Limb (tissue), 2 donors: ENCODE measurements at regions not wholly inside any gene's neighbourhood (a gene's known extent, or its start where the extent isn't known, plus 50 kb on each side); places are given as distances from the start of the nearest gene placed in this dataset.

Source experiments
- DNase-seq, 2 donors: peaks; one replicate each; pipeline ENCODE4 v3.0.0-alpha.2; 2016; ENCODE audit errors: extremely low spot score in 2 of 2

DNA sequence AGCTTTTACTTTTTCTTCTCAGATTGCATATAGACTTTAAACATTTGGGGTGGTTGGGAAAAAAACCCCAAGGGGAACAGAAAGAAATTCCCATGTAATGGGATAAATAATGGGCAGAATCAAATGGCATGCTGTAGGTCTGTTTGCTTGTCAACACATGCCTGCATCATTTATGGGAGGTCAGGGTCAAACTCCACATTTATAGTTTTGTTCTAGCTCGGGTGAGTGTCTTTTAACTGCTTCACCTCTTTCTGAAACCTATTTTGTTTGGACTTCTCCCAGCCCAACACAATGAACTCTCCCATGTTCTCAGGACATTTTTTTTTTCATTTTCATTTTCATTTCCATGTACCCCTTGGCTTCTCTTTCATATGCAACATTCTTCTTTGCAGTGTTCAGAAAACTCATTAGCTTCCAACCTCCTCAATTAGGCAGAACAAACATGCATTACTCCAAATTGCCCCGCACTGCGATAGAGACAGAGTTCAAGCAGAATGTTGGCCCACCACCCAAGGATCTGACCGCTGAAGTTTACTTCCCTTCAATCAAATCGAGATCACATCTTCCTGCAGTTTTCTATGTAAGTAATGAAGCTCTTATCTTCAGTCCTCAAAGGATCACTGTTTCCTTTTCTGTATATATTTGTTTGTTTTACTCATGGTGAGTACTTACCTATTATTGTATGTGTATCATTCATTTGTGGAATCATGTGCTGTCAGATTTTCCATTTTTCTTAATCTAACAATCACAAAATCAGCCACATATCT lies 354.6 kb downstream of the ZSWIM6 start:
- DNase-seq, result no peak

DNA sequence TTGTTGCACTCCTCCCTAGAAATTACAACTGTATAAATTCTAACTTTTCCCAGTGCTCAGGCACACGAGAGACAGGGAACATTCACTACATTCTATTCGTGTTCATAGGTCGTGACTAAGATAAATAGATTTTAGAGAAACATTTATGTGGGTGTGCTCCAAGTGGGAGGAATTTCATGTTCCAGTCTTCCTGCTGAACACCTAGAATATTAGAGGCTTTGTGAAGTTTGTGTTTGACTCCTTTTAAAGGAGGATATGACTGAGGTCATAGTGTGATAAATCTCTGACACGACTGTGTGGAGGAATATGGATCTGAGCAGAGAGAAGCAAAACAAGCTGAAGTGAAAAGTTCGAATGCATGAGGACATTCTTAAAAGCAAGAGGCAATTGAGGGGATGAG lies 355.3 kb downstream of the ZSWIM6 start:
- DNase-seq, result no peak

DNA sequence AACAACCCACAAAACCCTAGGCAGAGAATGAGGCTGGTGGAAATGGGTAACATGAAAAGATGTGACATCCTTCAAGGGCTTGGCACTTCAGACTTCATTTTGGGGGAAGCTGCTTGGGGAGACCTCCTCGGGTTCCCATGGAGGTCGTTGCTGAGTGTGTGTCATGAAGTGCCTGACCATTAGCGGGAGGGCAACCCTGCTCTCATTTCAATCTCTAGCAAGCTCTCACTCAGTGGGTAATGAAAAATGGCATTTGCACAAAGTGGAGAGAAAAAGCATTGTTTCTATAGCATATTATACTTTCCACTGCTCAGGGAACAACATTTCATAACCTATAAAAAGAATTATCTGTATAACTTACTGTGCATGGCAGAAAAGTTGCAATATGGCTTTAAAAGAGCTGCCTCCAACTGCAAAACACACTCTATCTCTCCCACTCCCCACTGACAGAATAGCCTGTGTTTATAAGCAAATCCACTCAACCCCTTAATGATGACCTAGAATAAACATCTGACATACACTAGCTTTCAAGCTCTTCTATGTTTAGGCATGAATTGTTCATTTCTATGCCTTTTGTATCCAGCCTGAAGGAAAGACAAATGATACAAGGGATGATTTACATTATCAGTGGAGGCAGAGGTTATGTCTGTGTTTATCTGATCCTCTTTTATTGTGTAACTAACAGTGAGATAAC lies 357.2 kb downstream of the ZSWIM6 start:
- DNase-seq, result no peak

DNA sequence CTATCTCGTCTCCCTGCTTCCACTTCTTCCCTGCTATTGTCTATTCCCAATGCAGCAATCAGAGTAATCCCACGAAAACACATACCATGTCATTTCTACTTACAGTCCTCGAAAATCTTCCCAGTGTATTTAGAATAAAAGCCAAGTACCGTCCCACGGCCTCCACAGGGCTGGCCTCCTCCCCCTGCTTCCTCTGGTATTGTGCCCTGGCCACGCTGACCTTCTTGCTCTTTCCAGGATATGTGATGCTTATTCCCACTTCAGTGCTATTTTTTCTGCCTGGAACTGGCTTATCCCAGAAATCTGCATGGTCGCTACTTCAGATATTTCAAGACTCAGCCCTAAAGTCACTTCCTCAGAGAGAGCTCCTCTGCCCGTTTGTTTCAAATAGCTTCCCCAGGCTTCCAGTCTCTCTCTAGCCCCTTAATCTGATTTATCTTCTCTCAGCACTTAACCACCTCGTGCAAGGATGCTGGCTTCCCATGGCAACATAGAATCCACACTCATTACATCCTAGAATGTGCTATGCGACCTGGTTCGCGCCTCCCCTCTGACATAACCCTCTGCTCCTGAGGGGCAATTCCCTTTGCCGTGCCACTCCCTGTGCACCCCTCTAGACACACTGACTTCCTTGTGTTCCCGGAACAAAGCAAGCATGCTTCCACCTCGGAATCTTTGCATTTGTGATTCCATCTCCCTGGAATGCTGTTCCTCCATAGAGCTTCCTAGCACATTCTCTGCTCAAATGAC lies 365.9 kb downstream of the ZSWIM6 start:
- no peak for DNase-seq

DNA sequence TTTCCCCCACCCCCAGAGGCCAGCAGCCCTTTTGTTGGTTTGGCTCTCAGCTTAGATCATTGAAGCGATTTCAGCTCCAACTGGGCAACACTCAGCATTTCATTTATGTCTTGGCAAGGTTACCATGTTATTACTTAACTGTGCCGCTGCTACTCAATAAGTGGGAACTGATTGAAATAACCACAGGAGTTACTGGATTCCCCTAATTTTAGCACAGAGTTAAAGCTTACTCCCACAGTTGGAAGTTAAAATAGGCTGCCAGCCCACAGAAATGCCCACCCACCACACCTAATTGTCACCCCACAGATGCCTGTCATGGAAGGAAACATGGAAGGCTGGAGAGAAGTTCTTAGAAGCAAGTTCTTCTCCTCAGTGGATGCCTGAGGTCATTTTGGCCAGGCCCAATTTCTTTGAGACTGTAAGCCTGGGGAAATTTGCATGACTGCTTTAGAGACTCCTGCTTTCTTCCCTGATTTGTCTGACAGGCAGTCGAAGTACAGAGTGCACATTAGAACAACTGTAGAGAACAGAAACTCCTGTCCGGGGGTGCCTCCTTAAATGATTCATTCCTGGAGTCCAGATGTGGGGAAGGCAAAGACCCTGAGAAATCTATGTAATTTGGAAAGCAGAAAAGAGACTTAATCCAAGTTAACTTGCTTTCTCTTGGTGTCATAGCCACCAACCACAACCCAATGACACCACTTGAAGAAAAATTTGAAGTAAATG lies 370.0 kb downstream of the ZSWIM6 start:
- DNase-seq, result no peak

DNA sequence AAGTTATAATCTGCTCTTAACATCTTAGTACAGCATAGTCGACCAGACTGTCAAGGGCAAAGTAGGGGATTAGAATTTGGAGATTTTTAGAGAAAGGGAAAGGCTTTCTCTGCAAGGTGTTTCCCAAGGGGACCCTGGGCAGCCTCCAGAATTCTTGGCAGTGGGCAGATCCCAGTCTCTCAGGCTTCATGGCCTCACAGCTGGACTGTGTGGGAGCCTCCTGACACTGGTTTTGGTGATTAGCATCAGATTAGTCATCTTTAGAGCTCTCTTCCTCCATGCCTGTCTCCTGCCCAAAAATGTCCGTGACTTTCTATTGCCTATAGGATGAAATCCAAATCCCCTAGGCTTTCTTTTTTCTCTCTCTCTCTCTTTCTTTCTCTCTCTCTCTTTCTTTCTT lies 370.7 kb downstream of the ZSWIM6 start:
- DNase-seq, result no peak

DNA sequence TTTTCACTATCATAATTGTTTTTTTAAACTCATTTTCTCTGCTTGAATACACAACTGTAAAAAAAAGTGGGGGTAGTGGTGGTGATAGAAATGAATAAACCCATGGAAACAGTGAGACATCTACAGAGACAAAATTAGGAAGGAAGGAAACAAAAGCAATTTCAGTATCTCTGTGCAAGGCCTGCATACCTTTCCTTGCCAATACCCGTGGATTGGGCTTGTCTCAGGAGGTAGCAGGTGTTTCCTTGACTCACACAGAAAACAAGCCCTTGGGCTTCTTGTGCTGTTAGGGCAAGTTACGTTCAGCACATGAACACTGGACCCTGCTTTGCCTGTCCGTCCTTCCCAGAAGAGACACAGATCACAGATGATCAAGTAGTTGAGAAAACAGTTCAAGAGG lies 372.2 kb downstream of the ZSWIM6 start:
- DNase-seq, result no peak

DNA sequence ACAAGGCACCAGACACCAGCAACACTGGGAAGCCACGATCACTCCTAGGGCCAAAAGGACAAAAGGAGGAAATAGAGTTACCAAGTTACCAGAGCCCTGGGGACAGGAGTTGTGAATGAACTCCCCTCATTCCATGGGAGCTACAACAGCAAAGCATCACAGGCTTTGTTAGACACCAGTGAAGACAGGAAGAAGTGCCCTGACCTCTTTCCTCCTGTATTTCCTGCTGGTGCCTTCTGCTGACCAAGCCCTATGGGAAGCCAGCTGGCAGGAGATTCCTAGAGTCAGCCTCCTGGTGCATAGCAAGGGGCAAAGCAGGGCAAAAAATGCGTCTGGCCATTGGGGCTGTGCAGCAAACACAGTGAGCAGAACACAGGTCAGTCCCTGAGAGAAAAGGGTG lies 374.7 kb downstream of the ZSWIM6 start:
- no peak for DNase-seq

DNA sequence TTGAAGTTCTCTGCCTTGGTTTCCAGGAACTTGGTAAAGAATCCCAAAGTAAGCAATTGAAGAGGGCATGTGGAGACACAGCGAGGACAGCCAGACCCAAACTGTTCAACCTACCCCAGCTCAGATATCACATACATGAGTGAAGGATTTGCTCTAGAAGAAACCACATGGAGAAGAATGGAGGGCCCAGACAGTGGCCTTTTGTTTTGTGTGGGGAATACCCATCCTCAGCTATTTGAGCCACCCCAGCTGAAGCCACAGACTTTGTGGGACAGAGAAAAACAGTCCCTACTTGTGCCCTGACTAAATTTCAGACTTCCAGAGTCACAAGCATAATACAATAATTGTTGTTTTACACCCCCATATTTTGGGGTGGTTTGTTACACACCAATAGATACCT lies 387.1 kb downstream of the ZSWIM6 start:
- no peak for DNase-seq

DNA sequence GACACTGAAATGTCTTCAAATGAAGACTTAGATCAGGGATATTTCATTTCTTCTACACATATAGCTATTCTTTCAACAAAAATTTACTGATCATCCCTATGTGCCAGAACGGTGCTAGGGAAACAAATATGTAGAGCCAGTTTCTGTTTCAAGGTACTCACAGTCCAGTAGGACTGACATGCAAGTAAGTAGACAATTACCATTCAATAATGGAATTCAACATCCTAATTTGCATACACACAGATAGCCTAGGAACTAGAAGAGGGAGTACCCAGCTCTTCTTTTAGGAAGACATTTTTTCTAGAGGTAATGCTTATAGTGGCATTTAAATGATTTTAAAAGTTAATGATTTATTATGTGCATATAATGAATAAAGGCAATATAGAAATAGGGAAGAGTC lies 388.8 kb downstream of the ZSWIM6 start:
- DNase-seq, result no peak

DNA sequence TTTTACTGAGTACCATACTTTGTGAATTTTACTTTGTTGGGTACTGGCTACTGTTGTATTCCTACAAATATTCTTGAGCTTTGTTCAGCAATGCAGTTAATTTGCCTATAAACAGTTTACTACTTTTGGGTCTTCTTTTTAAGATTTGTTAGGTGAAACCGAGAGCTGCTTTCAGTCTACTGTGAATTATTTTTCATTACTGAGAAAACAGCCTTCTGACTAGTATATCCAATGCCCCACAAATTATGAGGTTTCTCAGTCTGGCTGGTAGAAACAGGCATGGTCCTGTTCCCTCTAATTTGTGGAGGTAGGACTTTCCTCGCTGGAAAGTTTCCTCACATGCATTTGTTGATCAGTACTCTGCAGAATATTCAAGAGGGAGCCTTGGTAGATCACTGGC lies 392.0 kb downstream of the ZSWIM6 start:
- DNase-seq, result no peak

DNA sequence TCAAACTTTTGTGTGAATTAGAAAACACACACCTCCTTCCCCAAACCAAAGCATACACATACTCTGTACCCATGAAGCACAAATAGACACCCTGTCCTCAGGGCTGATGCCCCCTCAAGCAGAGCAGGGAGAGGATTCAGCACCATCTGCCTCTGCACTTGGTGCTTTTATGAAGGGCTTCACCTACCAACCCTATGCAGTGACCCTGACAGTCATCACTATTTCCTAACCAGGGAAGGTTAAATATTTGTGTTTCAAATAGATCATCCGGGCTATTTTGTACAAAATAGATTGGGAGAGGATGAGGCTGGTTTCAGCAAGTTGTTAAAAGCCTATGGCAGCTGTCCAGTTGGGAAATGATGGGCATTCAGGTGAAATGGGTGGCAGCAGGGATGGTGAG lies 396.2 kb downstream of the ZSWIM6 start:
- DNase-seq, result no peak

DNA sequence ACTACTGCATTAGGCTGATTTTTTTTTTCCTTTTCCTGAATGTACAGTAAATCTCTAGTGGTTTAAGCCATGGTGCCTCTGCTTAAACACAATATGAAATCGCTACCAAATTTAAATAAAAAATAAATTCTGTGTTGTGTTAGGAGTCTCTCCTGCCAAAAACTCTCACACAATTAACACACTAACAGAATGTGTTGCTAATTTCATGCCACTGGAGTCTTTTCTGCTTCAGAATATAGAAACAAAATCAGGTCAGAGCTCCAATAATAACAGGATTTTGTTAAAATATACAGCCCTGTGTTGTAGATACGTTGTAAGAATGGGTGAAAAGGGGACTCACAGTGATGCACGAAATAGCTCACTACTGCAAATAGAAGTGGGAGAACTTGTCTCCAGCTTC lies 398.8 kb downstream of the ZSWIM6 start:
- DNase-seq, result no peak

DNA sequence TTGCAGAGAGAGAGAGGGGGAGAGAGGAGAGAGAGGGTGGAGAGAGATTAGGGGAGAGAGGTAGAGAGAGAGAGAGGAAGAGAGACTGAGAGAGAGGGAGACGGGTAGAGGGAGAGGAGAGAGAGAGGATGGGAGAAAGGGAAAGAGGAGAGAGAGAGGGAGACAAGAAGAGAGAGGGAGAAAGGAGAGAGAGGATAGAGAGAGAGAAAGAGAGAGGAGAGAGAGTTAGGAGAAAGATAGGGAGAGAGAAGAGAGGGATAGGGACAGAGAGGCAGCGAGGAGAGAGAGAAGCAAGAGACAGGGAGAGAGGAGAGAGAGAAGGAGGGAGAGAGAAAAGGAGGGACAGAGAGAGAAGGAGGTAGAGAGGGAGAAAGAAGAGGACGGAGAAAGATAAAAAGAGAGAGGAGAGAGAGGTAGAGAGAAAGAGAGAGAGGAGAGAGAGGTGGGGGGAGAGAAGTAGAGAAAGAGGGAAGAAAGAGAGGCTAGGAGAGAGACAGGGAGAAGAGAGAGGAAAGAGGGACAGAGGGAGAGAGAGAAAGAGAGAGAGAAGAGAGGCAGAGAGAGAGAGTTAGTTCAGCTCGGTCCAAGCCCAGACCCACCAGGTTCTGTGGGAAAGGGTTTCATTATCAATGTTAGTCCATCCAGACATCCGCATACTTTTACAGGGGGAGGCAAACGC lies 399.3 kb downstream of the ZSWIM6 start:
- DNase-seq, result no peak

DNA sequence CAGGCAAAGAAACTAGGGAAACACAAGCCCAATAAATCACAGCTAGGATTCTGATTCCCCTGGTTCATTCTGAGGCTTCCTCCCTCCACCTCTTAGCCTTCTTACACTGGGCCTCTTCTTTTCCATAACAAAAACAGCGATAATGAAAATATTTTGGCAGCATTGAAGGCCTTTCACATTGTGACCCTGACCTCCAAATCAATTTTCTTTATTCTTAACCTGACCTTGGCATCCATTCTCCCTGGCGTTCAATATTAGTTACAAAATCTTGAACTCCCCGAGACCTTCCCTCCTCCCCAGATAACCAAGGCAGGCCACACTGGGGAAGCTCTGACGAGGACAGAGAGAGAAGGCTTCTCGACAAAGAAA lies 399.9 kb downstream of the ZSWIM6 start:
- DNase-seq, result no peak

DNA sequence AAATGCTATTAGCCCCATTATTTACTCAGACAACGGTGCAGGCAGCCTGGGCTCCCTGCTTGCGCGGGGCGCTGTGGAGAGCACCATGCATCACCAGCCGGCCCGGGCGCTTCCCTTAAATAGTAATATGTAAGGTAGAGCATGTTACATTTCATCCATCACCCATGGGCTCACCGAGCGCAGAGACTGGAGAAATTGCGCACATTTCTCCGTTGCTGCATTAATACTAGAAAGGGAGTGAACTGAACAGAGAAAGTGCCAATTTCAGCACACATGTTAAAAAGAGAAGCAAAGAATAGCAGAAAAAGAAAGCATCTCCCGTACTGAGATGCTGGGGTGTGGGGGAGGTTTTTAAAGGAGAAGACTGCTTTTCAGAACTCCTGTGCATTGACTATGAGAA lies 400.3 kb downstream of the ZSWIM6 start:
- DNase-seq, result peak in 1 of 2 donors; percentile 53

DNA sequence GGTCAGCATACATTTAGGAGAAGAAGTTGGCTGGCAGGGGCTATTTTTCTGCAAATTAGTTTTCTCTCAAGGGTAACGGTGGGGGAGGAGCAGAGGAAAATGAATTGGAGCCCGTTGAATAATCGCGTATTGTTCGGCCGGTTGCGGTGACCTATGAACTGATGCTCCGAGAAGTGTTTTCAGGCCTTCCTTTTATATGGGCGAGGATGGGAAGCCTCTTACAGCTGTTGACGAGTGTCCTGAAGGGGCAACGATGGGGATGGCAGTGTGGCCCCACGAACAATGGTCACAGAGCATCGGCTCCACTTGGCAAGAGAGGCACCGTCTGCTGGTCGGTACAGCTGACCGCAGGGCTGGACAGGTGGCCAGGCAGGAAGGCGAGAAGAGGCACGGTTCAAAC lies 400.7 kb downstream of the ZSWIM6 start:
- DNase-seq, result no peak

DNA sequence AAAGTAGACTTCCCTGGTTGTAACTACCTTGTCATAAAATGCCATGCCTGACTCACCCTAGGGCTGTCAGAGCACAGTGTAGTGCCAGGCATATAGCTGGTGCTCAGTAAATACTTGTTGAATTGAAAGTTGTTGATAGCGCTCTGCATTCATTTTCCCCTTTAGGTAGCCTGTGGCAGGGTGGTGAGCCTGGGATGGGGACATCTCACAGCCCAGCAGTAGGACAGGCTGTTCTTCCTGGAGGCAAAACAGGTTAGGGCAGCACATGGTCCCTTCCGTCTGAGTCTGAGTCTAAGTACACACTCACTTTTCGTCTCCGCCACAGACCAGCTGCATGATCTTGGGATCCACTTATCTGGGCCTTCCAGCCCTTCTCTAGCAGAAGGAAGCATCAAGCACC lies 401.9 kb downstream of the ZSWIM6 start:
- no peak for DNase-seq

DNA sequence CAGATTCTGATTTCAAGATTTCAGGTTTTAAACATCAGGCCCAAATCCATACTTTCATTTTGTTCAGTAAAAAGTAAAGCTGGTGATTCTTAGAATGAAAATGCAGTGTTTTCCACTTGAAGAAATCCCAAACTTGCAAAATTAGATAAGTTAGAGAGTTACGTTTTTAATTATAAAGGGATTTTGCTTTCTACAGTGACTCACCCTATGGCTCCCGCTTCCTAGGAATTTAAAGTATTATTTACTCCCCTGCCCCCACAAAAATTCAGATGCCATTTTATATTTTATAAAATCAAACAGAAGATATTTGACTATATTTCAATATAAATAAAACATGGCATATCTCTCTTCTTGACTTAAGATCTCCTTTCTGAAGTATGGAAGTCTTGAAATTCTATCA lies 402.9 kb downstream of the ZSWIM6 start:
- no peak for DNase-seq

DNA sequence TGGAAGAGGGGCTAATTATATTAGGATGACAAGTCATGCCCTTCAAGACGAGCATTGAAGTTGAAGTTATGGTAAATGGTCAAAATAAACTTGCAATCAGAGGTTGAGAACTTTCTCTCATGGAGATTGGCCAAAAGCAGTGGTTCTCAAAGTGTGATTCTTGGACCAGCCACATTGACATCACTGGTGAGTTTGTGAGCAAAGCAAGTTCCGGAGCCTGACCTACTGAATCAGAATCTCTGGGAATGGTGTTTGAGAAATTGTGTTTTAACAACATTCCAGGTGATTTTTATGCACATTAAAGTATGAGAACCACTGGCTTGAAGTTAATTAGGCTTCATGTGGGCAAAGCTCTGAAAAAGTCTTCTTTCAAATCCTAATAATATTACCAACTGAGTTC lies 403.5 kb downstream of the ZSWIM6 start:
- DNase-seq, result no peak

DNA sequence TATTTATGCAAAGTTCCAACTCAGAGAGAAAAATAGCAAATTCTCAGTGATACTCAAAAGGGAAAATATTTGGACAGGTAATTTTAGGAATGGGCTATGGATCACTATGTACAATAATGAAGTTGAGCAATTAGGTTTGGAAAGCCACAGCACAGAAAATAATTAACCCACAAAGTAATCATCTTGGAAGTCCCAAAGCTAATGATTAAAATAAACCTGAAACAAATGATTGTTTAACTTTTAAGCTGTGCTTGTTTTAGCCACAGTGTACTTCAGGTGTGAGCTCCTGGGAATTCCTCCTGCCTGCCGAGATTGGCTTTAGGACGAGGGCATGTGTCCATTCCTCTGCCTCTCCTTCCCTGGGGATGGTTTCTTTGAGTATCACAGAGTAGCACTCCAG lies 403.9 kb downstream of the ZSWIM6 start:
- no peak for DNase-seq
